GM18502 (cell line): ENCODE measurements at regions not wholly inside any gene's neighbourhood (a gene's known extent, or its start where the extent isn't known, plus 50 kb on each side); places are given as distances from the start of the nearest gene placed in this dataset.
A peak's percentile ranks its signal among the peaks of the same experiment; 100 is the strongest.

Source experiments
- ATAC-seq: cut with Tn5 transposase; IDR thresholded peaks from one replicate; pipeline ENCODE4 v1.9.1; 2021; ENCODE audit warnings: mild to moderate bottlenecking; ENCODE audit not compliant: unreplicated experiment, poor library complexity

DNA sequence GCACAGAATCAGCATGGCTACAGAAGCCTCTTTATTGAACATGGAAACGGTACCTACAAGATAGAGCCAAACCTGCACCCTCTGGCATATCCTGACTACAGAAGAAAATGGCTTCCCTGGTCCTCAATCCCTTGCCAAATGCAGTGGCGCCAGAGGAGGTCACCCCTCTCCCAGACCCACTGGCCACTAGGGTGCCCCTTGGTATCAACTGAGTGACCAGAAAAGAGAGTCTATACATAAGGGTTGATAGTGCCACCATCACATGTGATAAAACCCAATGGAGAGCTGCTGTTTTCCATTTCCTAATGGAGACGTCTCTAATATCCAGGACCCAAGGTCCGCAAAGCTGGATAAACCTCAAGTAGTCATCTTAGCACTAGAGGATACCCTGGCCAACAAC is 52.7 kb upstream of the ALK start:
- ATAC-seq = no peak

DNA sequence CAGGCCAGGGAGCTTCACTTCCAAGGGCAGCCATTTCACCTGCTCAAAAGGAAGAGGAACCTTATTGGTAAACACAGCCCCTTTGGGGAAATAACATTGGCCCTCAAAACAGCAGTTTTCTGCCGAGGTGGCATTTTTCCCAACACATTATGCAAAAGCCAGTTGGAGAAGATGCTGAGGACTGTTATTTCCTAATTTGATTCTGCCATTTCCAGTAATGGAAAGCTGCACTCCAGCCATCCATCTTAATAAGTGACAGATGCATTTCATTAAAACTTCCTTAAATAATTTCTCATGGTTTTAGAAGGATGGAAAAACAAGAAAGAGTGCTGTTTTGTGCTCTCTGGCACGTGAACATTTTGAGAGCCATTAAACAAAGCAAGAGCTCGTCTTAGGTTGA is 55.9 kb upstream of the ALK start:
- no peak for ATAC-seq

DNA sequence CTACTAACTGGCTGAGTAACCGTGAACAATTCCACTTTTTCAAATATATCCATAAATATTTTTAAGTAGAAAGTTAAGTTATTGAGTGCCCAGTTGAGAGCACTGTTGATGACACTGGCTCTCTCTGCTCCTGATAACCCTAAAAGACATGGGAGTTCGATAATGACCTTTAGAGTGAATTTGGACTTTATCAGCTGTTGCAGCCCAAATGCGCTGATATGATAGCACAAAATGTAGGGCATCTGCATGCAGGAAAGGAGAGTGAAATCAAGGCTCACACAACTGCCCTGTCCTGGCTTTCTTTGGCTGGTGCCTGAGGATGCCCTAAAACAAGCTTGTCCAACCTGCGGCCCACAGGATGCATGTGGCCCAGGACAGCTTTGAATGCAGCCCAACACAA is 60.0 kb upstream of the ALK start:
- ATAC-seq = no peak

DNA sequence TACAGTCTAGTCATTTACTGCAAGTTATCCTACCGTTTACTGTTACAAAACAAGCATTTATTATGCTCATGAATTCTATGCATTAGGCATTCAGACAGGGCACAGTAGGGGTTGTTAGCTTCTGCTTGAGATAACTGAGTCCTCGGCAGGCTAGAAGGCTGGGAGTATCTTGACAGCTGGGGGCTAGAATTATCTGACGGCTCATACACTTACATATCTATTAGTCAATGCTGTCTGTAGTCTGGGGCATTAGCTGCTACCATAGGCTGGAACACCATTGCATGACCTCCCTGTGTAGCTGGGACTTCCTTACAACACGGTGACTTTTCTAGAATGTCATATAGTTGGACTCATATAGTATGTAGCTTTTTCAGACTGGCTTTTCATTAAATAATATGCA is 61.9 kb upstream of the ALK start:
- ATAC-seq = no peak

DNA sequence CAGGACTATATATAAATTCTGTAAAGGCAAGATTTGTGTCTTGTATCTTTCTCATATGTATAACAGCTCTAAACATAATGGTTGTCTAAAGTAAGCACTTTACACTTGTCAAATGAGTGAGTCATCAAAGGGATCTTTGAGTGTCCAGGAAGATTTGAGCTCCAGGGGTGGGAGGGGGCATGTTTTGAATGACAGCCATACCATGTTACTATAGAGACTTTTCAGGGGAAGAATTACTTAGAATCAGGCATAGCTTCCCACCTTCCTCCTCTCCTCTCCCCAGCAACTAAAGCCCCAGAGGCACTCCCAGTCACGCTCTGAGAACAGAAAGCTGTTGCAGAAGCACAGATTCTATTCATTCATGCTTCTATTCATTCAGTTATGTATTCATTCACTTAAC is 65.8 kb upstream of the ALK start:
- ATAC-seq = no peak

DNA sequence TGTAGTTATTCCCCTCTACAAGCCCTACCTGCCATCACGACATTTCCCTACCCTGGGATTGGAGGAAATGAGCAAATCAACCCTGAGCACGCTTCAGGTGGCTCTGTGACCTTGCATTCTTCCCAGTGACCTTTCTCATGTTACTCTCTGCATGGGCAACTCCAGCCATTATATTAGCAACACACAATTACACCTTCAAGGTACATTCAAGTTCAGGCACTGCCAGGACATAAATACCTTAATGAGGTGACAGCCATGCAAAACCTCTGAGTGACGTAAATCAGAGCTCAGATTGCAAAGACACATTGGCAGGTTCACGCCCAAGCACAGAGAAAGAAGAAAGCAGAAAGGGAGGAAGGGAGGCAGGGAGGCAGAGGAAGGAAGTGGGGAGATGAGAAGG is 68.7 kb upstream of the ALK start:
- no peak for ATAC-seq

DNA sequence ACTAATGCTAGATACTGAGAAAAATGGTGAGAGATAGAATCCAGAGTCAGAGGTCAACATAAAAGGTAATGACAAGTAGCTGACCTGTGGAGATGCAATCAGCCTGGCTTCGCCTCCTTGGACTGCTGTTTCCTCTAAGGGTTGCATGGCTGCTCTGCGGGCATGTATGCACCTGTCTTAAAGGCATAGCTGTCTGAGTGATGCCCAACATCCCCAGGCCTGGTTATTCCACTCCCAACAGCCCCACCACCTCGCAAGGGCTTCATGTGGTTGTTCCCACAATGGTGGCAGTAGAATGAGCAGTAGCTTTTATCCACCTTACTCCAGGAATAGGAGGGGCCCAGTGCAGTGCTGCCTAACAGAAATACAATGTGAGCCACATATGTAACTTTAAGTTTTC is 69.7 kb upstream of the ALK start:
- ATAC-seq = no peak

DNA sequence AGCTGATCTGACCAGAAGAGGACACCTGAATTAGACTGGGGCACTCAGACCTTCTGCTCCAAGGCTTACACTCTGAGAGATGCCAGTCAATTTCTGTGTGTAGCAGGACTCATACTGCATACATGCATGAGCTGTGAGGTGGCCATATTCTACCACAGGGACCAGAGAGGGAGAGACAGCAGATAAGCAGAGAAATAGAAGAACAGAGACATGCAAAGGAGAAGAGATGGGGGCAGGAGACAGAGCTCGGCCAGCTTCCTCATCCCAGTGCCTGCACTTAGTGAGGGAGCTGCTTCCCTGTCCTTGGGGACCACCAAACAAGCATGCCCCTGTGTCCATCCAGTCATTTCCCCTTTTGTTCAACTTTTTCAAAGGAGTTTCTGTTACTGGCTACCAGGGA is 73.9 kb upstream of the ALK start:
- no peak for ATAC-seq

DNA sequence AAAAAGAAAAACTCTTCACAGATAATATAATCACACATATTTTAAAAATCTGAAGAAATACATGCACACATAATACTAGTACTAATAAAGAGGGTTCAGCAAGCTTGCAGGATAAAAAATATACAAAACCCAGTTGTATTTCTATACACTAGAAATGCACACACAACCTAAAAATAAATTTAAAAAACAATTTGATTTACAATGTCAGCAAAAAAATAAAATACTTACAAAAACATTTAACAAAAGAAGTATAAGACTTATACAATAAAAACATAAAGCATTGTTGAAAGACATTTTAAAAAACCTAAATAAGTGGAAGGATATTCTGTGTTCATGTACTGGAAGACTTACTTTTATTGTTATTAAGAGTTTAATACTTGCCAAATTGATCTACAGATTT is 81.7 kb upstream of the ALK start:
- no peak for ATAC-seq

DNA sequence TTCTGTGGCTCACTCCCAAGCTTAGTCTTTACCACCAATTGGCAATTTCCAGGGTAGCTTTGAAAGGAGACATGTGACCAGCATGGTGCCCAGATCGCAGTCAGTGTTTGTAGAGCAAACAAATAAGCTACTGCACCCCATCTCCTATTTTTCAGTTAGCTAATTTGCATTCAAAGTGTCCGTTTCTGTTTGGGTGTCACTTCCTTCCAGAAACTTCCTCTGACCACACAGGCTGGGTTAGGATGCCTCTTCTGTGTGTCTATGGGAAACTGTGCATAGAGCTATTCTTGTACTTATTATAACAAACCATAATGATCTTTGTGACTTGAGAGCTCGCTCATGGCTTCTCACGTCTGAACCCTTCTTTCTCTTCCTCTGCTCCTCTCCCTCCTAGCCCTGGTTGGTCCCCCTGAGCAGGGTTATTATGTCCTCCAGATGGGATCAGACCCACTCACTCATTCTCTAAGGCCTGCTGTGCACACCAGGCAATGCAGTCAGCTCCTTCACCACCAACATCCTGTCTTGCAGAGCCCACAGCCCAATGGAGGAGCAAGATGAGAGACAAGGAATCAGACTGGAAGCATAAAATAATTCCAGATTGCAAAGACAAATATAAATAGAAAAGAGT is 101.2 kb upstream of the ALK start:
- peak; percentile 83 for ATAC-seq

DNA sequence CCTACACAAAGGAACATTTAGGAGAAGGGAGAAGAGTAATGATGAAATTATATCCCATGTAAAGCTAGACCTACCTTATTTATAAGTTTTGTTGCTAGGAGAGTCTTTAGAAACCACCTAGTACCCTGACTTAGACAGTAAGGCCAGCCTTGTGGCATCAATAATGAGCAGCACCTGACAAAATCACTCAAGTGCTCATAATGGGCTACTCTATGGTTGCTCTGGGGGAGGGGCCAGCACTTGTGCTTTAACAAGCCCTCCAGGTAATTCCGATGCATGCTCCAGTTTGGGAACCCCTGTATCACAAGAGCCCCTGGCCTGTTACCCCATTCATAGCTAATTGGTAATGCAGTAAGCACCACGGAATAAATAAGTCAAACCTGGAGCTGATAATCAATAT is 102.9 kb upstream of the ALK start:
- no peak for ATAC-seq

DNA sequence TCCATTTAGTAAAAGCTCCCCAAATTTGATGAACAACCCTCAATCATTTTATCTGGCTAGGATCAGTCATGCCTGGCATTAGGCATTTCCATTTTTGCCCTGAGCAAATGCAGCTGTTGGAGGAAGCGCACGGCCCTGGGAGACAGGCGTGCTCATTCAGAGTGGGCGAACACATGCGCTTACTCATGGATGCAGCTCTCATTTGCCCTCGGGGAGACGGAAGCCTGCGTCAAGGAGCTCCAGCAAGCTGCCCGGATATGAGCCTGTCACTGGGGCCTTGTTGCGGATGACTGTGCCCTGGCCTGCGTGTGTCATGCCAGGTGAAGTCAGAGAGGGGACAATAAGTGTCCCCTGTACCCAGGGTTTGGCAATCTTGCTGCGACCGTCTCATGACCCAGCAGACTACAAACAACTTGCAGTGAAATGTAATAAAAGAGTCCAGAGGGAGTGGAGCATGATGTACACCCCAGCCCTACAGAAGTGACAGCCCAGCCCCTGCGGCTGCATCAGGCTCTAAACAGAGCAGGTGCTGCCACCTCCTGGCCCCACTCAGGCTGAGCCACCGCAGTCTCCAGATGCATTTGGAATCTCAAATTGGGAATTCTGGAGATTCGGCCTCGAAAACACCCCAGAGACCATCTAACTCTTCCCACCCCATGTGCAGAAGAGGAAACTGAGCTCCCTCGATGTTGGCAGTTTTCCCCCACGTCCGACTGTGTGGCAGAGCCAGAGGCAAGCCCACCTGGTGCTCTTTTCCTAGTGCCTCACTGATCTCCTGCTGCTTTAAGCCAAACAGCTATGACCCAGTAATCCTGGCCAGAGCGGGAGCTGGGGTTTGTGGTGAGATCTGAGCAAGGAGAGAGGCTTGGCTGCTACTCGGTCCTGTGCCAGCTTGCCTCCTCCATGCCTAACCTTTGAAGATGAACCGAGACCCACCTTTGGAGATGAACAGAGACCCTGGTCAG is 105.0 kb upstream of the ALK start:
- no peak for ATAC-seq

DNA sequence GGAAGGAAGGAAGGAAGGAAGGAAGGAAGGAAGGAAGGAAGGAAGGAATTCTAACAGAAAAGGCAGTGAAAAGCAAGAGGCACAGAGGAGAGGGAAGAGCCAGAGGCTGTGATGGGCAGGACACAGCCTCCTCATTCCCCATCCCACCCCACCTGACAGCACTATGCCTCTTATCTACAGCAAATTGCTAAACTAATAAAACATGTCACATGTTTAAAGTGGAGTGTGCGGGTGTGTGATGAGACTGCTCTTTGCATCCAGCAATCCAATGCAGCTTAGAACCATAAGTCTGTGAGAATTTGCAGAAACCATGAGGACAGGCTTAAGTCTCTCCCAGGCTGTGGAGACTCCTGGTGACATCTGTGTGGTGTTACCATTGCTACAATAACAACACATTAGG is 108.4 kb upstream of the ALK start:
- ATAC-seq = no peak

DNA sequence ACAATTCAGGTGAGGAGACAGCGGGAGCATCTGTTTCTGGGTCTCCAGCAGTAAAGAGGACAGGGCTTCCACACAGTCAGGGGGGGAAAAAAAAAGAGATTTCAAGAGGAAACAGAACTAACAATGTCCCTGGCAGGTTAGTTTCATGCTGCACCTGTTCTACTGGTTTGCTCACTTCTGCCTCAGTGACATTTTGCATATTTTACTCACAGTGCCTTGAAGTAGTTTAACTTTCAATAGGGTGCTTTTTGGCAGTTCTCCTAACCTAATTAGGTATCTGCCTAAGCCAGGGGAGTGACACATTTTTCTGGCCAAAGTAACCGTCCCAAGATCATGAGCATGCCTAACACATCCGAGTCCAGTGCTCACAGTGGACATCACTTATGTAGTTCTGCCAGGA is 109.0 kb upstream of the ALK start:
- no peak for ATAC-seq

DNA sequence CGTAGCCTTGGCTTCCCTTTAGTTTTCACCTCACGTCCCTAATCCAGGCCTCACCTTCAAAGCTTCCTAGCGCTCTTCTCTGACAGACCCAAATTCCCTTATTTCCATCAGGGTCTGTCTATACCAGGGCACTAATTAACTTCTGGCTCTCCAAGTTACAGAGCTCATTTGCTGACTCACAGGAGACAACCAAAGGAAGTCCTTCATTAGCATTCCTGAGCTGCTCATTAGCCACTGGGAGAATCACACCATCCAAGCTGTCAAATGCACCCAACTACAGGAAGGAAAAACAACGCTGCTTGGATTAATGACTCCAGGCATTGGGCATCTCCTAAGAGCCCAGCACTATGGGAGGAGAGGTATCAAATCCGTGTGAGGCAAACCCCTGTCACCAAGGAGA is 109.8 kb upstream of the ALK start:
- no peak for ATAC-seq

DNA sequence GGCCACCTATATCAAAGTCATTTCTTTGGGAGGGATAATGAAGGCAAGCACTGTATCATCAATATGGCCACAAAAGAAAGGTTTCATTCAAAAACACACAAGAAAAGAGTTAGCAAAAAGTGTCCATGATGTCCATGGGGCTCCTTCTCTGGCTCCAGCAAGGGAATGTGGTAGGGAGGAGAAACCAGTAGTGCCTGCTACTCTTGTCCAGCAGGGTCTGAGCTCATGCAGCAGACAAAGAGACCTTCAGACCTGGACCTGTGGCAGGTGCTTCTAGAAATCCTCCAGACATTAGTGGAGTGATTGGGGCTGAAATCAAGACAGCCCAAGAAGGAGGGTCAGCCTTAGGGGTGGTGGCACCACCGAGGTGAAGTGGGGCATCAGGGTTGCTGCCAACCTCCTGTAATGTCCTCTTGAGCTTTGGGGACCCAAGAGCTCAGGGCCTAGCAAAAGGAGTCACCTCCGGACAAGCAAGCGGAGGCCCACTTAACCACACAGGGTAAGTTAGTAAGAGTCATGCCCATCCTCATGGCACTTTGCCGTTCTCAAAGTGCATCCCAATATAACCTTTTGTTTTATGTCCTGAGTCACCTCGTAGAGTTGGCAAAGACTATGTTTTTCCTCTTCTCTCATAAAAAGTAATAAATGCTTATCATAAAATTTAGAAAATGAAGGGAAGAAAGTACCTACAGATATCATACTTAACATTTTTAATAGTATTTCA is 112.6 kb upstream of the YPEL5 start:
- ATAC-seq = no peak

DNA sequence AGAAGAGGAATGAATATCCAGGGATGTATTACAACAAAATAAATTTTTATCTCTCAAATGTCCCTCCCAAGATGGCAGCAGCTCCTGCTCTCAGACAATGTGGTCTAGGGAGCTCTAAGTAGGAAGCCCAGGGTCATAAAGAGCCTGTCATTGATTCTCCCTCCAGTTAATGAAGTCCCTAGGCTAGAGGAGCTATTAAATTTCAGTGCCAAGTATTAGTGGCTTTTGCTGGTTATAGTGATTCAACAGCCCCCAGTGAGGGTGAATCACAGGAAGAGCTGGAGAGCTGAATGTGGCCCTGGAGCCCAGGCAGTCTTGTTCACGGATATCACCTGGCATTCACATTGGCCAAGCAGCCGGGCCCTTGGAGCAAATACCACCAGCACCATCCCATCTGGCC is 109.8 kb upstream of the YPEL5 start:
- no peak for ATAC-seq

DNA sequence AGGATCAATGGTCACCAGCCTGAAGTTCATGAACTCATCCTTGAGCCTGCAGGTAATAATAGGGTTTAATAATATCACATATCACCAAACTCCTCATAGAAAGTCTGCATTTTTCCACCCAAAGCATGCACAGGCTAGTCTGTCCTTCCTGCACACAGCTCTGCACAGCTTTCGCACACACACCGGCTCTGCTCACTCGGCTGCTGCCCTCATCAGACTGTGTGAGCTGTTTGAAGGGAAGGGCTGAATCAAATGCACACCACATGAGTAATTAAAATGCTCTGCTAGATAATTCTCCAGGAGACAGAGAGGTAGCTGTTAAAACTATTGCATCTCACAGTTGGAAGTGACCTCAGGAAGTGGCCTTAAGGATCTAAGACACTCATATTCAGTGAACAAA is 108.4 kb upstream of the YPEL5 start:
- no peak for ATAC-seq

DNA sequence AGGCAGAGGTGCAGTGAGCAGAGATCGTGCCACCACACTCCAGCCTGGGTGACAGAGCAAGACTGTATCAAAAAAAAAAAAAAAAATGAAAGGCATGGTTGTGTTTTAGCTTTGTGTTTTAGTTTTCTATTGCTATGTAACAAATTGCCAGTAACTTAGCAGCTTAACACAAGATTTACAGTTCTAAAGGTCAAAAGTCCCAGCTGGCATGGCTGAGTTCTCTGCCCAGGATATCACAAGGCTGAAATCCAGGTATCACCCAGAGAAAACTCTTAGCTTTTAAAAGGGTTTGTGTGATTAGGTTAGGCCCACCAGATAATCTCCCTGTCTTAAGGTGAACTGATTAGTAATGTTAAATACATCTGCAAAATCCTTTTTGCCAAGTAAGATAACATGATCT is 107.7 kb upstream of the YPEL5 start:
- ATAC-seq = no peak

DNA sequence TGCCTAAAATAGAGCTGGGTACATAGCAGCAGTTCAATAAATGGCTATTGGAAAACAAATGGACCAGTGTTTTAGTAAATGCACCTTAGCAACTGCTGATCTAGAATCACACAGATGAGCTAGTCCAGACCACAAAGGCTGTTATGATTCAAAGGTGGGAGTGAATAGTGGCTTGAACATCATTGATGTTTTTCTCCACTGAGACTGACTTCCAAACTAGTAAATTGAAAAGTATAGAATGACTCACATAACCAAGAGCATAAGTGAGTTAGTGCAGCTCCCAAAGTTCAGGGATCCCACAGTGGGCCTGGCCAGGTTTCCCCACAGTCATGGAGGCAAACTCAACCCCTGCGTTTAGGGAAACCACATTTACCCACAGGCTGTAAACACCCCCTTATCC is 106.7 kb upstream of the YPEL5 start:
- no peak for ATAC-seq

DNA sequence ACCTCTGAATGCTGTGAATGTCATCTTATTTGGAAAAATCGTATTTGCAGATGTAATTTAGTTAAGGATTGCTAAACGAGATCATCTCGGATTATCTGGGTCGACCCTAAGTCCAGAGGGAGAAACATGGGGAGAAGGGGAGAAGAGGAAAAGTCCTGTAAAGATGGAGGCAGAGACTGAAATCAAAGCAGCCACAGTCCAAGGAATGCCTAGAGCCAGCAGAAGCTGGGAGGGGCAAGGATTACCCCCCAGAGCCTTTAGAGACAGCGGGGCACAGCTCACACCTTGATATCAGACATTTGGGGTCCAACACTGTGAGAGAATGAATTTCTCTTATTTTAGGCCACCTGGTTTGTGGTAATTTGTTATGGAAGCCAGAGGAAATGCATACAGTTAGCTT is 104.9 kb upstream of the YPEL5 start:
- no peak for ATAC-seq
